HUDEP-2 (cell line): ENCODE measurements at regions not wholly inside any gene's neighbourhood (a gene's known extent, or its start where the extent isn't known, plus 50 kb on each side); places are given as distances from the start of the nearest gene placed in this dataset.

ENCODE experiments used
- DNase-seq, 76 experiments: peaks; one replicate each; lab custom pipeline; 2025; ENCODE audit not compliant: unreplicated experiment in 76 of 76; lab: John Stamatoyannopoulos, UW

DNA sequence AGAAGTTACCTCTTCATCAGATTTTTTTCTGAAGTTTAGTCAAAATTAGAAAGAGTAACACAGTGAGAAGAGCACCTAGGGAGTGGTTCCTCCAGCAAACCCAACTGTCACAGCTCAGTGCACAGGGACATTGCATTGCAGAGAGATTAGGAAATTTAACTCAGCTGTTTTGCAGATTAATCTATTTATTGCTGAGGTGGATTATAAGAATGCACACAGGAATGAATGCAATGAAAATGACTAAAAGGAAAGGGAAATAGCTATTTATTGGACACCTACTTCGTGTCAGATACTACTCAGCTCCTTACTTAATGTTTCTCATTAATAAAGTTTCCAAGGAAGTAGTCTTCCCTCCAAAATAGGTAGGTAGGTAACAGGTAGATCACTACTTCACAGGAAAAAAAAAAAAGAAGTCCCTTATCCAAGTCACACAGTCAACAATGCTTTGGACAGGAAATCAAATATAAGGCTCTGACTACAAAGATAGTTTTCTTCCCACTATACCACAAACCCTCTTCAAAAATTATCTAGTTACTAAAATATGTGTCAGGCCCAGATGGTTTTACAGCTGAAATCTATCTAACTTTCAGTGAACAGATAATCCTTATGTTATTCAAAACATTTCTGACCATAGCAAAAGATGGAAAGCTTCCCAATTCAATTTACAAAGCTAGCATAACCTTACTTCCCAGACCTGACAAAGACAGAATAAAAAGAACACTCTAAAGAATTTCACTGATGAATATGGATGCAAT lies 442.2 kb upstream of the MPDZ start:
- DNase-seq: no peak

DNA sequence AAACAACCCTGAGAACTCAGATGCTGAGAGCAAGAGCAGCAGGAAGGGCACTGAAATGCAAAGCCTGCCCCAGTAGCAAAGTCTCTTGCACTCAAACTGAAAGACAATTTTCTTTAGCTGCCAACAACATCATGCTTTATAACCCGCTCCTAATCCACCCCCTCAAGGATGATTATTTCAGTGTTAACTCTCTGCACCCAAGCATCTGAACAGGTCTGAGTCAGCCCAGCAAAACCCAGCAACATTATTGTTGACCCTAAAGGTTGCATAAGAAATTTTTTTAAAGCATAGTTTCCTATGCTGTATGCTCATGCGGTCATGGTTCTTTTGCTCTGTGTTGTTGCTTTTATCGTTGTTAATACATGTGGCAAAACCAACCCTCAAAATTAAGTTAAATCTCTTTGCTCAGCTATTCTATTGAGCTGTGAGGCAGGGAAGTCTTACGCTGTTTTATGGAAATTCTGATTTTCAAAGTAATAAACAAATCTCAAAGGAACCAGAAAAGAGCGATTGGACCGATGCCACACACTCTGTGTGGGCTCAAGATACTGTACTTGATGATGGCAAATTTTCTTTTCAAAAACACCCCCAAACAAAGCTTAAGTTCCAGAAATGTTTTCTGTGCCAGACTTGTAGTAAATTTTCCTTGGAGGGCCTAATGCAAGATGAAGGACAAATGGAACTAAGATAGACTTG lies 440.6 kb upstream of the MPDZ start:
- no peak for DNase-seq

DNA sequence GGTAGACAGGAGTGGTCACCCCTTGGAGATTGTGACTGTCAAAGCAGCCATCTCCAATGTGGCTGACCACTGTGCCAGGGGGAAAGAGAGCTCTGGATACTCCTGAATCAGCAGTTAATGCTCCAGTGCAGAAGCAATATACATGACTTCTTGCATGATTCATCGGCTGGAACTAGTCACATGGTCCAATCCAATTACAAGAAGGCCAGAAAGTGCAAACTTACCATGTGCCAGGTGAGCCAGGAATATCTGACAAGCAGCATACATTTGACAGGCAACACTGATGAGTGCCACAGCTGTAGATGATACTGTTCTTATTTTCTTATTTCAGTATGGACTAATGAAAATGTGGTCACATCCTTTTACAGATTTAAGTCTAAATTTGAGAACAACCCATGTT lies 440.0 kb upstream of the MPDZ start:
- DNase-seq: no peak

DNA sequence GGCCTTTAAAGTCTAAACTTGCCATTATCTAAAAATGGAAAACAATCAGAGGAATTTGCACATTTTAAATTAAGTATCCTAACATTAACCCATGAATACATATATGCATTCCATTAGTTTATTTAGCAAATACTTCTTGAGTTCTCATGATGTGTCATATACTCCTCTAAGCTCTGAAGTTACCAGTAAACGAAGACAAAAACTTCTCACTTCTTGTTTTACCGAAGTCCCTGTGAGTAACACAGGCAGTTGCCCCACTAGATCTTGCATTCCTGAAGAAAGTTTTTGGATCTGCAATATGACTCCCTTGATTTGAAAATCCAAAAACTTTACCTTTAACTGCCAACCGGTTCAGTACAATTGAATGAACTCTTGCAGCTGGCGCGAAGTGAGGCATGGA lies 439.0 kb upstream of the MPDZ start:
- DNase-seq: no peak

DNA sequence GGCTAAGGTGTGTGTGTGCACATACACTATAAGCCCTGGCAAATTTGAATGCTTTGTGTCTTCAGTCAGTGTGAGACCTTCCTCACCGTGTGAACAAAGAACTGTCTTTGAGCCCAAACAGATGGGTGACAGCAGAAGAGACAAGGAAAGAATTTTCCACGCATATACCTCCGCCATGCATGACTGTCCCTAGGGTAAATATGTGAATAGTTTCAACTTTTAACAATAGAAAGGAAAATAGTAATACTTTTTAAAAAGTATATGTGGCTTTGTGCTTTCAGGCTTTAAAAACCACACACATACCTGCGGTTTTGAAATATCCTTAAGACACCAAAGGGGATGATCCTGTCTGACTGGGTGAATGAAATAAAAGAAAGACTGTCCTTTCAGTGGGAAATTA lies 438.6 kb upstream of the MPDZ start:
- no peak for DNase-seq

DNA sequence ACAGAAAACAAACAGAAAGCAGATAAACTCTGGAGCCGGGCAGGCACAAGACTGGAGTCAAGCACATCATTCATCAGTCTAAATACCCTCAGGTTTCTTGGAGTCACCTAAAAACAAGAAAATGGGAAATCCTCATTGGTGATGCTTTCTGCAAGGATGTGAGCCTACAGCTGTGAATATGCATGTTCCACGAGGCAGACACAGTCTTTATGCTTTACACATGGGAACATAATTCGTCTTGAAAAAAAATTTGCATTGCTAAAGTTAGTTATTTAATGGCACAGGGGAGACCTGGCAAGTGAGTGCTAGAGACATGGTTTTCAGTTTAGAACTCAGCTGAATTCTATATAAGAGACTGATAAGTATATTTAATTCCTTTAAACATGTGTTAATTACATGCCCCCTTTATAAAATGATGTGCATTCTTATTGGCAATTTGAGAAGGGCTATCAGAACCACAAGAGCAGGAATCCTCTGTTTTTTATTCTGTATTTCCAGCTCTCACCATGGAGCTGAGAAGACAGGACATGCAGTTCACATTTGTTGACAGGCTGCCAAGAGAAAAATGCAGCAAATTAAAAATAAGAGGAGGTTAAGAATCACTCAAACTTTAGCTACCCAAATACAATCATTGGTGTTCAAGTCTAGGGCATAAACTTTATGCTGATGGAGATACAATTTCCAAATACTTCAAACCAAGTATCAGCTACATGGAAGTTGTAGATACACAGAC lies 438.0 kb upstream of the MPDZ start:
- DNase-seq: no peak

DNA sequence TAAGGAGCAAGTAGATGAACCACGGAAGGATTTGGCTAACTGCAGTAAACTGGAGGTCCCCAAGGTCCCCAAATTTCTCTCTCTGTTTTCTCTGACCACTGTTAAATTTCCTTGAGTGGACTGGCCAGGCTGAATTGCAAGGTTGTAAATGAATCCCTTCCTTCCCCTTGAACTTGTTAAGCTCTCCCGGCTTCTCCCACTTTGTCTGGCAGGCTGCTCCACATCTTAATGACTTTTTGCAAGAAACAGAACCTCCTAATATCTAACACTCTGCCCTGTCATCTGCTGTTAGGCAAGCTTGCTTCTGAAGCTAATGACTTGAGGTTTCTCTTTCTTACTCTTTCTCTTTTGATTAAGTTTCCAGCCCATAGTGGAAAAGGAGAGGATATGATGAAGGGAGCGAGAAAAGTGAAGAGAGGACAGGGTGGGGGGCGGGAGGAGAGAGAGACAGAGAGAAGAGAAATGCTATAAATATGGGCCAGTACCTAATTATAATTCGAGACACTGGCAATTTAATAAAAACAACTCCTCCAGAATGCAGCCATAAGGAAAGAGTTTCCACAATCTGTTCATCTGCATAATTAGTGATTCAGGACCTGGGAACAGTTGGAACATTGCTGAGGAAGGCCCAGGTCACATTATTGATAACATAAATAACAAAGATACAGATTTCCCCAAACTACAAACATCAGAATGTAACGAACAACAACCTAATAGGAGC lies 437.3 kb upstream of the MPDZ start:
- DNase-seq: no peak

DNA sequence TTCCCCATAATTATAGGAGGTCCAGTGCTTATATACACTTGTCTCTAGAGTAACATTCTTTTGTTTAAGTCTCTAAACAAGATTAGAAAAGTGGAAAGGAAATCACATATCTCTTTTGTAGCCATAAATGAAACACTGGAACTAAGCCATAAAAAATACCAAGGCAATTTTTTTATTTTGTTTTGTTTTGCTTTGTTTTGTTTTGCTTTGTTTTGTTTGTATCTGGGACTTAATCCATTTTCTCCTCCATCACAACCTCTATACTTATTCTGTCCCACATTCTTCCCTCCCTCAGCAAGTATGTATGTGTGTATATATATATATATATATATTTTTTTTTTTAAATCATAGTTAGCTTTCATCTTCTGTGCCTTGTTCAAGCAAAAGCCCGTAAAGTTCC lies 436.6 kb upstream of the MPDZ start:
- no peak for DNase-seq

DNA sequence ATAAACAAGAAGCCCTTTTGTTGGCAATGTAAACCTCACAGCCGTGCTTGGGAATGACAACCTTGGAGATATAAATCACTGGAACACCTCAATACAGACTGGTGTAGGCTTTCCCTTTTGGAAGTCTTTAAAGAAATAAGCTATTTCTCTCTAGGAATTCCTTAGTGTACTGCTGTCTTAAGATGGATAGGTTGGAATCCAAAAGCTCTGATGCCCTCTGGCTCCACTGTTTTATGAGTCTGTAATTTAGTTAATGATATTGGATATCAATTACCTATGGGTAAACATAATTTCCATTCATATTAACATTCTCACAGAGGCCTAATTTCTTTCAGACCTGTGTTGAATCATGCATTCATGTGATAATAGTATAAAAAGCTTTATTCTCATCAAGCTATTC lies 435.9 kb upstream of the MPDZ start:
- DNase-seq: no peak

DNA sequence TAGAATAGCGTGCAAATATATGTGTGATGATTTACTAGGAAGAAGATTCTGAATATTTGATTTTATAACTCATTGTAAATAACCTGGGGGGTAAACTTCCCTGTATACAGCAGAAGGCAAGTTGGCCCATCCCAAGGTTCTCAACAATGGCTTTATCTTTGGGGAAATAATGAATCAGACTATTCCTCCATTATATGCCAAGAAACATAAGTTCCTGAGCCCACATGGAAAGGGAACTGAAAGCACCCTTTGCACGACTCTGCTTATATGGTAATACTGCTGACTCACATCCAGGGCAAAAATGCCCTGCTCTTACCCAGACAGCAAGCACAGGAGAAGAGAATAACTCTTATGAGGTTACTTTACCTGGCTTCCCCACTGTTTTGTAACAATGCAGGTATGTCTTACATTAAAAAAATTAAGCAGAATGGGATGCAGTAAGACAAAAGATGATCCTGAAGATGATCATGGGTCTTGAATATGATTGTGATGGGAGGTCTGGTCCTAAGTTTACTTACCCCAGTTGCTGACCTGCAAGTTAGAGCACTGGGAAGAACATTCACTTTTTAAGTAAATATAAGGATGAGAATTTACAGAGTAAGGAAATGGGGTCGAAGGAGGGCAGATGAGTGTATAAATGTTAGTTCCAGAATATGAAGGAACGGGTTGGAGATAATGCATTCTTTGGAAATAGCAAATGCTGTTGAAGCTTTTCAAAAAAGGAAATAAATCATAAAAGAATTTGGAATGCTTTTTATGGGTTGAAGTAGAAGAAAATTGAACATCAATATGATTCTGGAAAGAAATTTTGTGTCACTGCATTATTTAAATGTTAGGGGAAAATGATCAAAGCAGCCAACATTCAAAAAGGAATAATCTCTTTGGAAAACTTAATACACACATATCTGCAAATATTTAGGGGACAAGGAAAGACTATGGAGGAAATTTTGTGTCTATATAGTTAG lies 428.4 kb upstream of the MPDZ start:
- no peak for DNase-seq

DNA sequence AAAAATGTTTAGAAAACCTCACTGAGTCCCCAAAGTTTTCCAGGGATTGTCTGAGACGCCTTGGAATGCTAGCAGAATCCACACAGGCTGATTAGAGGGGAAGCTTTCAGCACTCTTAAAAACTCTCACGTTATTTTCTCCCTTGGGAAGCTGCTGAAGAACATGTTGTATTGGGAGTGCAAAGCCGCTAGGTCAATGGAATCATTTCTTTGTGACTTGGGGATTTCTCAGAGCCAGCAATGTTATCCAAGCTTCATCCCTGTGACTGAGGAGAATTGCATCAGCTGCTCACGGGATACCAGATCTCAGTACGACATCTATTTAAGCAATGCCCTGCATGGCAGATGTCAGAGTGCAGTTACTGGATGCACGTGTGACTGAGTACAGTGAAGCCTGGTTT lies 426.4 kb upstream of the MPDZ start:
- no peak for DNase-seq

DNA sequence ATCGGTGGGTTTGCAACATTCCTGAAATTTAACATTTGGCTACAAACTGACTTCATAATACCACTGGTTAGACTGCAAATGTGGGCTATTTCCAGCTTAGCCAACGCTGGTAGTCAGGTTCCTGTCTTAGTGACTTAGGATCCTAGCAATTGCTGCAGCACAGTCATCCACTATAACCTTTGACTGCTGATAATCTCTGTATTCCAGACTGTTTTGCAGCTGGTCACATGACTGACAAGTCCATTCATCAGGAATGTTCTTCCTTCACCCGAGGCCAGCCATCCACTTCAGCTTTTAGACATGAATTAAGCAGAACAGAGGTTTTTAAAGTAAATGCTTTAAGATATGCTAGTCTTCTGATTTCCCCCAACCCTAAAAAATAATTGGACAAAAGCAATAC lies 425.9 kb upstream of the MPDZ start:
- DNase-seq: no peak

DNA sequence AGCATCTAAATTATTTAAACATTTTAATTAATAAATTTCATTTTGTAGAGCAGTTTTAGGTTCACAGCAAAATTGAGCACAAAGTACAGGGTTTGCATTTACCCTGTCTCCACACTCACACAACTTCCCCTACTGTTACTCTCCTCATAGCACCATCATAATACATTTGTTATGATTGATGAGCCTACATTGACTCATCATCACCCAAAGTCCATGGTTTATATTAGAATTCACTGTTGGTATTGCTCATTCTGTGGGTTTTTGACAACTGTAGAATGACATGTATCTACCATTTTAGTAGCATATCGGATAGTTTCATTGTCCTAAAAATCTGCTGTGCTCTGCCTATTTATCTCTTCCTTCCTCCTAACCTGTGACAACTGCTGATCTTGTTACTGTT lies 411.1 kb upstream of the MPDZ start:
- no peak for DNase-seq

DNA sequence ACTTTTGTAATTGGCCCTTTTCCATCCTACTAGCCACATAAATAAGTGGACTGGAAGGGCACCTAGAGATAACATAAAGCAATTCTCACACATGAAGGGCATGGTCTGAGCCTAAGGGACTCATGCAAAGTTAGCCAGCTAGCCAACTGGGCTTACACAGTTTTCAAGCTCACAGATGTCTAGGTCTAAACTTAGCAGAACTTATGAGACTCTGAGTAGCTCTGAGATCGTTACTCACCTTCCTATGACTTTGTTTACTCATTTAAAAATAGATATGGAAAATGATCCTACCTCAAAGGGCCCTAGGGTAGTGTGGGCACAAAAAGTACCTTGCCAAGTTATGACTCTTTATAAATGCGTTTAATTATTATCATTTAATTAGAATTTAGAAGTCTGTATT lies 410.4 kb upstream of the MPDZ start:
- no peak for DNase-seq

DNA sequence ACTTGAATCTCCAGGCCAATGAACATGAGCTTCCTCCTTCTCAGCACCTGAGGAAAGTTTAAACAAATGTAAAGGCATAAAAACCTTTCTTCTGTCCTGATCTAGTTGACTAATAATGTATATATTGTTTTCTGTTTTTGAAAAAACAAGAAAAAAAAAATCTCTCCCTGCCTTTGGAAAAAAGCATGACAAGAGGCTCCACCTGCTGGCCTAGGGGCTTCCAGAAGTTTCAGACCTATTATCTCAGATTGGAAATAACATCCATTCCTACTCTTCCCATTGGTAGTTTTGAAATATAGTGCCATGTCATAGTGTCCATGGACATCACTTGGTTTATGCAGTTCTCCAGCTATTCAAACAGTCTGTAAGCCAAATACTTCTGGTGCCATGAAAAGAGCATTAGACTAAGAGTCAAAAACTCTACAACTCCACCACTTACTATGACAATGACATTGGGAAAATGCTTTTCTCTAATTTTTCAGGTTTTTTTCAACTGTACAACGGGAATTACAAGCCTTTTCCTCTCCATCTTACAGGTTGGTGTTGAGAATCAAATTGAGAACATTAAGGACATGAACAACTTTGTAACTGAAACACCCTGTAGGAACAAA lies 409.6 kb upstream of the MPDZ start:
- no peak for DNase-seq

DNA sequence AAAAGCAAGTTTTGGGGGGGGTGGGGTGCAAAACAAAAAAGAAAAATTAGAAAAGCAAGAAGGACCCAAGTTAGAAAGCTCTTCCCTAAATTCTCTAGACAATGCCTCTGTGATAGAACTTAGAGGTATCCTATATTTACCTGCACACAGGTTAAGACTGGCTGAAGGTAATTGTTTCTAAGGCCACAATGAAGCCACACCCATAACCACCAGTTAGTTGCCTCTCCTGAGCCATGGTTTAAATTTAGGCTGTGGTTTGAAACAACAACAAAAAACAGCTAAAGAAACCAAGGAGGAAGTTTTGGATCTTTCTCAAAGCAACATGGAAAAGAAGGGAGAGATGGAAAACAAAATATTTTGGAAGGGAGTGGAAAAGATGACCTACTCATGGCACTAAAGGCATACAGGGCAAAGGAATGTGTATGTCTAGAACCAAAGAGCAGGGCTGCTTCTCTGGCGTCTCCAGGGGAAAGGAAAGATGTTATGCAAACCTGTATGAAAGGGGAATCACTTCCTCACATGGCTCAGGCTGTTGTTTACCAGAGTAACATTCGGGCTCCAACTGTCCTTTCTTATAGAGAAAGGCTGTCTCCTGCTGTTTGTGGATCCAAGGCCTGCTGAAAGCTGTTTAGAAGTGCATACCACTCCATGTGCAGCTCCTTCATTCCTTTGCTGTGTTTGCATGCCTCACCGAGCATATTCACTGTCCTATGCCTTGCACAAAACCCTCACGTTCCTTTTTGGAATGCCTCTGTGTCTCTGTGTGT lies 408.9 kb upstream of the MPDZ start:
- no peak for DNase-seq

DNA sequence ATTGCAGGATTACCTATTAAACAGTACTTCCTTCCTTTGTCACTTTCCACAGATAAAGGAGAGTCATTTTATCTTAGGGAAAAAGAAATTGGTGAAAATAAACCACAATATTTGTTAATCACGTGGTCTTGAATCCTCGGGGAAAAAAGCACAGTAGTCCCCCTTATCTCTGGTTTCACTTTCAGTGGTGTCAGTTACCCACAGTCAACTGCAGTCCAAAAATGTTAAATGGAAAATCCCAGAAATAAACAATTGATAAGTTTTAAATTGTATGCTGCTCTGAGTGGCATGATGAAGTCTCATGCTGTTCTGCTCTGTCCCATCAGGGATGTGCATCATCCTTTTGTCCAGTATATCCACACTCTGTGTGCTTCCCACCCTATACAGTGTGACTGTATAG lies 405.2 kb upstream of the MPDZ start:
- DNase-seq: no peak

DNA sequence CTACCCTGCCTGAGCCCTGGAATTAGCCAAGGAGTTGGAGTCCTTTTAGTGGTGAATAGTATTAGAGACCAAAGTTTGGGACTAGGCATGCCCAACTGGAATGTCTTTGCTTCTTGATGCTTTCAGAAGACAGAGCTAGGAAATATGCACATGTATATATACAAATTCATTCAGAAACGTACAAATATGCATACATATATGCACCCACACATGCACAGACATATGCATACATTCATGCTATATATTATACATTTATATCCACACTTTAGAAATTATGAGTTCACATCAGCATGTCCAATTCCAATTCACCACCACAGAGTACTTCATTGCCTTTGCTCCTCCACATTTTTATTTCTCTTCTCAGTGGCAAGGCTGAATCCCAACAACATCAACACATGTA lies 398.3 kb upstream of the MPDZ start:
- DNase-seq: no peak

DNA sequence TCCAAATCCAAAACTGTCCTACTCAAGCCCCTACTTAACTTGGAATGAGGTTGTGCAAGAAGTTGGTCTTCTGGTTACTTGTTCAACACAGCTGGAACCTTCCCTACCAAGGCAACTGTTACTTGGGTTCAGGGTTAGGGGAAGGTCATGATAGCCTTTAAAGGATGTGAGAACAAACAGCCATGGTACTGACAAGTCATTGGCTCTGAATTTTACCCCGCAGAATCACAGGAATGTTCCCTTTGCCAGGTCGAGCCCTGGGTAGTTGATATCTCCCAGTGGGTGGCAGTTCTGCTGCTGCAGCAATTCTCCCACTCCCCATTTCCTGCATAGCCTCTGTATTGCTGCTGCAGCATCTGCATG lies 396.1 kb upstream of the MPDZ start:
- DNase-seq: no peak
